HFFc6 (cell line): ENCODE measurements at regions not wholly inside any gene's neighbourhood (a gene's known extent, or its start where the extent isn't known, plus 50 kb on each side); places are given as distances from the start of the nearest gene placed in this dataset.

Experiments
- DNase-seq: peaks from one replicate; pipeline ENCODE4 v3.0.0-alpha.2; 2018
- H3K27ac Mint-ChIP-seq: 2 replicates; pipeline ENCODE4 v1.8.0; 2020; ENCODE audit warnings: mild to moderate bottlenecking, mixed read lengths
- H3K27me3 Mint-ChIP-seq: 2 replicates; pipeline ENCODE4 v1.8.0; 2021; ENCODE audit warnings: mild to moderate bottlenecking, moderate library complexity, mixed read lengths; ENCODE audit not compliant: insufficient read depth
- H3K36me3 Mint-ChIP-seq: 2 replicates; pipeline ENCODE4 v1.8.0; 2021; ENCODE audit warnings: low read depth, mixed read lengths
- H3K4me1 Mint-ChIP-seq: 2 replicates; pipeline ENCODE4 v1.8.0; 2020; ENCODE audit warnings: low read depth, mixed read lengths
- H3K4me3 Mint-ChIP-seq: 2 replicates; pipeline ENCODE4 v1.8.0; 2020; ENCODE audit warnings: mild to moderate bottlenecking, moderate library complexity, mixed read lengths
- H3K9me3 Mint-ChIP-seq: 2 replicates; pipeline ENCODE4 v1.8.0; 2020; ENCODE audit warnings: mild to moderate bottlenecking, mixed read lengths
- TF ChIP-seq, protein P1 (sequence below): fragments of 200-600 bp; sonication (generic); IDR thresholded peaks from 2 replicates; pipeline ENCODE4 v1.5.0; 2021; ENCODE audit warnings: antibody characterized with exemption, mild to moderate bottlenecking

GRCh38 chr5:2000591-2000990 lies 117.9 kb upstream of the IRX4 start:
- H3K36me3 Mint-ChIP-seq = no peaks in the 10 kb centered on the region; the same call in 1 of the 2 replicates
- H3K27ac Mint-ChIP-seq = no peak overlapping the region
- DNase-seq = no peak
- H3K4me3 Mint-ChIP-seq = no peak overlapping the region
- peaks cover 46% of the 10 kb centered on the region for H3K9me3 Mint-ChIP-seq
- TF ChIP-seq, protein P1, sequence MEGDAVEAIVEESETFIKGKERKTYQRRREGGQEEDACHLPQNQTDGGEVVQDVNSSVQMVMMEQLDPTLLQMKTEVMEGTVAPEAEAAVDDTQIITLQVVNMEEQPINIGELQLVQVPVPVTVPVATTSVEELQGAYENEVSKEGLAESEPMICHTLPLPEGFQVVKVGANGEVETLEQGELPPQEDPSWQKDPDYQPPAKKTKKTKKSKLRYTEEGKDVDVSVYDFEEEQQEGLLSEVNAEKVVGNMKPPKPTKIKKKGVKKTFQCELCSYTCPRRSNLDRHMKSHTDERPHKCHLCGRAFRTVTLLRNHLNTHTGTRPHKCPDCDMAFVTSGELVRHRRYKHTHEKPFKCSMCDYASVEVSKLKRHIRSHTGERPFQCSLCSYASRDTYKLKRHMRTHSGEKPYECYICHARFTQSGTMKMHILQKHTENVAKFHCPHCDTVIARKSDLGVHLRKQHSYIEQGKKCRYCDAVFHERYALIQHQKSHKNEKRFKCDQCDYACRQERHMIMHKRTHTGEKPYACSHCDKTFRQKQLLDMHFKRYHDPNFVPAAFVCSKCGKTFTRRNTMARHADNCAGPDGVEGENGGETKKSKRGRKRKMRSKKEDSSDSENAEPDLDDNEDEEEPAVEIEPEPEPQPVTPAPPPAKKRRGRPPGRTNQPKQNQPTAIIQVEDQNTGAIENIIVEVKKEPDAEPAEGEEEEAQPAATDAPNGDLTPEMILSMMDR = no peak
- H3K27me3 Mint-ChIP-seq = peaks cover 2% of the 10 kb centered on the region
- no peaks in the 10 kb centered on the region for H3K4me1 Mint-ChIP-seq

DNA sequence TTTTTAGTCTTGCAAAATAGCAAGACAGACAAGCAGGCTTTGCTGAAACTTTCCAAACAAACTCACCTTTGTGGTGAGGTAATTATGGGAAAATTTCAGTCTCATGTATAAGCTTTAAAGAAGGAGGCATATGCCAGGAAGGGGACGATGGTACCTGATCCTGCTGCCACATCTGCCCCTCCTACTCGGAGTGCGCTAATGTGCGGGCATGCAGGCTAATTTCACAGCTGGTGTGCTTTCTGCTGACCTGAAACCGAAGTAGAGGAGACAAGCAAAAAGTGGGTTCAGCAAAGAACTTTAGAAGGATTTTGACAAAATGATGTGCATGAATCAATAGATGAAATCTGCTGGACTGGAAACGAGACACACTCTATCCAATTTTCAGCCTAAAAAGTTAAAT lies 117.1 kb upstream of the IRX4 start:
- no peak overlapping the region for H3K27ac Mint-ChIP-seq
- H3K9me3 Mint-ChIP-seq = peaks cover 39% of the 10 kb centered on the region
- no peaks in the 10 kb centered on the region; the same call in 1 of the 2 replicates for H3K36me3 Mint-ChIP-seq
- H3K27me3 Mint-ChIP-seq = peaks cover 2% of the 10 kb centered on the region
- DNase-seq = no peak
- no peaks in the 10 kb centered on the region for H3K4me1 Mint-ChIP-seq
- TF ChIP-seq, protein P1 = no peak
- H3K4me3 Mint-ChIP-seq = no peak overlapping the region

DNA sequence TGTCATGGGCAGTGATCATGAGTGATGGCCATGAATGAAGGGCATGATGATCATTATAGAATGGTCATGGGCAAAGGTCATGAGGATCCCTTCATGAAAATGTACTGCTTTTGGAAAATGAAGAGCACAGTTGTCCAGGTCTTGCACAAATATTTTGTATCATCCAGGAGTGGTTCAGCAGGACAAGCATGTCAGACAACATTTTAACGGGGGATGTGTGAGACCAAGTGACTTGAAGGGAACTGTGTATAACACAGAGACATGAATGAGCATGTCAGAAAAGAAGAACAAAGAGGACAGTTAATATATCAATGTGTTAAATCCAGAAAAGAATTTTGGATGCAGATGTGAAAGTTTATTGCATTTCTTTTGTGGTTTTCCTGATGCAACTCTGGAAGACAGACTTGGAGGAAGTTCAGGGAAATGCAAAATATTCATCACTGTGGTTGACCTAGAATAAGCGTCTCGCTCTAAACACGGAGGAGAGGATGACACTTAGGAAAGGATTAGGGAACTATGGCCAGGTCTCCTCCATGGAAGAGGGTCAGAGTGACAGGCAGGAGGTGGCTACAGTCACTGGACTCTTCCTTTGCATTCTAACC lies 116.1 kb upstream of the IRX4 start:
- Mint-ChIP-seq H3K27ac (no peak overlapping the region), H3K27me3 (peaks cover 2% of the 10 kb centered on the region), H3K36me3 (no peaks in the 10 kb centered on the region; the same call in 1 of the 2 replicates), H3K4me1 (no peaks in the 10 kb centered on the region), H3K9me3 (peaks cover 34% of the 10 kb centered on the region), H3K4me3 (no peak overlapping the region)
- DNase-seq = no peak
- TF ChIP-seq, protein P1 = no peak

DNA sequence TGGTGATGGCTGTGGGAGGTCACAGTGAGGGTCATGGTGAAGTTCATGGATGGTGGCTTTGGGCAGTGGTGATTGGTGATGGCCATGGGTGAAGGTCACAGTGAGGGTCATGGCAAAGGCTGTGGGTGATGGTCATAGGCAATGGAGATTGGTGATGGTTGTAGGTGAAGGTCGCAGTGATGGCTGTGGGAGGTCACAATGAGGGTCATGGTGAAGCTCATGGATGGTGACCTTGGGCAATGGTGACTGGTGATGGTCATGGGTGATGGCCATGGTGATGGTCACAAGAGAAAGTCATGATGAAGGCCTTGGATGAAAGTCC lies 115.6 kb upstream of the IRX4 start:
- Mint-ChIP-seq H3K4me3 (no peak overlapping the region), H3K27ac (no peak overlapping the region), H3K27me3 (no peaks in the 10 kb centered on the region; the same call in 1 of the 2 replicates), H3K4me1 (no peaks in the 10 kb centered on the region), H3K9me3 (peaks cover 30% of the 10 kb centered on the region), H3K36me3 (no peaks in the 10 kb centered on the region; the same call in 1 of the 2 replicates)
- TF ChIP-seq, protein P1 = no peak
- no peak for DNase-seq

DNA sequence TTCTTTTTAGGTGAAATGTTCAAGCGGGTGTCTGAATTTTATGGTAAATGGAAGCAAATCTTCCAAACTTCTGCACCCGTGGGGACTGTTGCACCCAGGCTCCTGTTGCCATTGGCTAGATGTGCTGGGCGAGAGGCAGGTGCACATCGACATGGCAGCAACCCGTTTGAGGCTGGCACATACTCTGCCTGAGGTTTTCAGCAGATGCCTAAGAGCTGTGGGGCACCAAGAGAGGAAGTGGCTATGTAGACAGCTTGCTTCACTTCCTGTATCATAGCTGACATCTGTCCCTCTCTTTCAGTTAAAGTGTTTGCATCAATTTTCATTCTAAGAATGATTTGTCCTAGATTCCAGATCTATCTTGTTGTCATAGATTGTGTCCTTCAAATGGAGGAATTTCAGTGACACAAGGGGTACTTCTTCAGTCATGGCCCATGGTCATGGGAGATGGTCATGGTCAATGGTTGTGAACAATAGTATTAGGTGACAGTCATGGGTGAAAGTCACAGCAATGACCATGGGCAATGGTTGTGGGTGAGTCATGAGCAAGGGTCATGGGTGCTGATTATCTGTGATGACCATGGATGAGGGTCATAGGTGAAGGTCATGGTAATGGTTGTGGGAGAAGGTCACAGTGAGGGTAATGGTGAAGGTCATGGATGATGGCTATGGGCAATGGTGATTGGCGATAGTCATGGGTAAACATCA lies 115.1 kb upstream of the IRX4 start:
- Mint-ChIP-seq H3K9me3 (peaks cover 28% of the 10 kb centered on the region), H3K27me3 (no peaks in the 10 kb centered on the region; the same call in 1 of the 2 replicates), H3K4me1 (no peaks in the 10 kb centered on the region), H3K4me3 (no peak overlapping the region), H3K27ac (no peak overlapping the region), H3K36me3 (no peaks in the 10 kb centered on the region; the same call in 1 of the 2 replicates)
- DNase-seq = no peak
- TF ChIP-seq, protein P1 = no peak
